Smooth muscle cell (in vitro differentiated cells): ENCODE measurements at regions not wholly inside any gene's neighbourhood (a gene's known extent, or its start where the extent isn't known, plus 50 kb on each side); places are given as distances from the start of the nearest gene placed in this dataset.

Source experiments
- DNase-seq: peaks from one replicate; lab custom pipeline; 2025; ENCODE audit not compliant: unreplicated experiment; lab: John Stamatoyannopoulos, UW
- H2AFZ ChIP-seq: fragments of 200-600 bp; sonication (generic); 2 replicates; pipeline ENCODE4 v1.6.0; 2016; ENCODE audit warnings: antibody characterized with exemption, low read depth, mild to moderate bottlenecking
- H3F3A ChIP-seq: fragments of 200-600 bp; sonication (generic); 2 replicates; pipeline ENCODE4 v1.6.0; 2017; ENCODE audit warnings: antibody characterized with exemption, low read depth
- H3K27ac ChIP-seq: fragments of 200-600 bp; sonication (generic); 2 replicates; pipeline ENCODE4 v1.5.1; 2016; ENCODE audit warnings: low read depth, mild to moderate bottlenecking
- H3K27me3 ChIP-seq: fragments of 200-600 bp; sonication (generic); 2 replicates; pipeline ENCODE4 v1.6.1; 2016; ENCODE audit warnings: low read depth, mild to moderate bottlenecking
- H3K36me3 ChIP-seq: fragments of 200-600 bp; sonication (generic); 2 replicates; pipeline ENCODE4 v1.5.1; 2016; ENCODE audit warnings: low read depth
- H3K4me1 ChIP-seq: fragments of 200-600 bp; sonication (generic); 2 replicates; pipeline ENCODE4 v1.5.1; 2016; ENCODE audit warnings: low read depth
- H3K4me2 ChIP-seq: fragments of 200-600 bp; sonication (generic); 2 replicates; pipeline ENCODE4 v1.6.0; 2016; ENCODE audit warnings: mild to moderate bottlenecking
- H3K4me3 ChIP-seq: fragments of 200-600 bp; sonication (generic); 2 replicates; pipeline ENCODE4 v1.5.1; 2016; ENCODE audit warnings: mild to moderate bottlenecking
- H3K79me2 ChIP-seq: fragments of 200-600 bp; sonication (generic); 2 replicates; pipeline ENCODE4 v1.6.0; 2016; ENCODE audit warnings: low read depth, mild to moderate bottlenecking
- H3K9ac ChIP-seq: fragments of 200-600 bp; sonication (generic); 2 replicates; pipeline ENCODE4 v1.6.0; 2016; ENCODE audit warnings: low read depth
- H3K9me3 ChIP-seq: fragments of 200-600 bp; sonication (generic); replicated peaks from 2 replicates; pipeline ENCODE4 v1.5.1; 2016; ENCODE audit warnings: low read depth
- H4K20me1 ChIP-seq: fragments of 200-600 bp; sonication (generic); 2 replicates; pipeline ENCODE4 v1.6.0; 2016; ENCODE audit warnings: low read depth
- WGBS: methylation state at CpG from one replicate; pipeline ENCODE4 v1.1.7; 2016; ENCODE audit warnings: low lambda C conversion rate; 5-methylcytosine and 5-hydroxymethylcytosine counted together
- TF ChIP-seq, protein P1 (sequence below): fragments of 200-600 bp; sonication (generic); IDR thresholded peaks from 2 replicates; pipeline ENCODE4 v1.5.1; 2017; ENCODE audit warnings: borderline replicate concordance, mild to moderate bottlenecking, antibody characterized with exemption; ENCODE audit not compliant: insufficient read depth, poor library complexity, severe bottlenecking

DNA sequence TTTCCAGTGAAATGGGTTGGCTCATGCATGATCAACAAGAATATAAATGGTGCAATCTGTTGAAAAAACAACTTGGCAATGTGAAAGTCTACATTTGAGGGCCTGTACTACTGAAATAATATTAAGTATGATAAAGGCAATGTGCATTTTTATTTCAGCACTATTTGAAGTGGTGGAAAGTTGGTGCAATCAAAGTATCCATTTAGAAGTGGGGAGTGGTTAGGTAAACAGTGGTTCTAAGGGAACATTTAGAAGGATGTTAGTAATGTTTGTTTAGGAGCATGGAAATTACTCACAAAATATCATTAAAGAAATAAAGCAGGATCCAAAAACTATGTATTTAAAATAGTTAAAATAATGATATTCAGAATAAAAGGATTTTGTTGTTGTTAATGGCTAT, 60.2 kb downstream of the CHRM3 start:
- H3K79me2 ChIP-seq = no peaks in the 10 kb centered on the region
- DNase-seq = no peak
- TF ChIP-seq, protein P1, sequence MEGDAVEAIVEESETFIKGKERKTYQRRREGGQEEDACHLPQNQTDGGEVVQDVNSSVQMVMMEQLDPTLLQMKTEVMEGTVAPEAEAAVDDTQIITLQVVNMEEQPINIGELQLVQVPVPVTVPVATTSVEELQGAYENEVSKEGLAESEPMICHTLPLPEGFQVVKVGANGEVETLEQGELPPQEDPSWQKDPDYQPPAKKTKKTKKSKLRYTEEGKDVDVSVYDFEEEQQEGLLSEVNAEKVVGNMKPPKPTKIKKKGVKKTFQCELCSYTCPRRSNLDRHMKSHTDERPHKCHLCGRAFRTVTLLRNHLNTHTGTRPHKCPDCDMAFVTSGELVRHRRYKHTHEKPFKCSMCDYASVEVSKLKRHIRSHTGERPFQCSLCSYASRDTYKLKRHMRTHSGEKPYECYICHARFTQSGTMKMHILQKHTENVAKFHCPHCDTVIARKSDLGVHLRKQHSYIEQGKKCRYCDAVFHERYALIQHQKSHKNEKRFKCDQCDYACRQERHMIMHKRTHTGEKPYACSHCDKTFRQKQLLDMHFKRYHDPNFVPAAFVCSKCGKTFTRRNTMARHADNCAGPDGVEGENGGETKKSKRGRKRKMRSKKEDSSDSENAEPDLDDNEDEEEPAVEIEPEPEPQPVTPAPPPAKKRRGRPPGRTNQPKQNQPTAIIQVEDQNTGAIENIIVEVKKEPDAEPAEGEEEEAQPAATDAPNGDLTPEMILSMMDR = no peak
- no peak overlapping the region for H3K27ac ChIP-seq
- H3F3A ChIP-seq = no peaks in the 10 kb centered on the region
- H3K9me3 ChIP-seq = no peaks in the 10 kb centered on the region
- no peaks in the 10 kb centered on the region for H3K36me3 ChIP-seq
- no peaks in the 10 kb centered on the region for H3K4me1 ChIP-seq
- no peaks in the 10 kb centered on the region for H4K20me1 ChIP-seq
- no peak overlapping the region for H2AFZ ChIP-seq
- H3K4me3 ChIP-seq = no peak overlapping the region
- no peak overlapping the region for H3K4me2 ChIP-seq
- H3K27me3 ChIP-seq = no peaks in the 10 kb centered on the region
- no peak overlapping the region for H3K9ac ChIP-seq

DNA sequence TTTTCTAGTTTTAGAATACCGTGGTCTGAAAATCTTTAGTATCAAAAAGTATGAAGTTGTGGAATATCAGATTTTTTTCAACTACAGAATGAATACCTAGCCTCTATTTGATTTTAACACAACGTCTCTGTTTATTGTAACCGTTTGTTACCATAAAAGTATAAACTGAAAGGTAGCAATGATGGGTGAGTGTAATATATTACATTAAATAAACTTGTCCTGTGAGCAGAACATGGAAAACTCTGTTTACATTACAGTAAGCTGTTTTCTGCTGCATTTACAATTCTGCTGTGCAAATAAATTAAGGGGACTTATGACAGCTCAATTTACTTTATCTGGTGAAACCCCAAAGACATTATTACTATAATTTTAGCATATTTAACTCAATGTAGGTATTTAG, 62.5 kb downstream of the CHRM3 start:
- H3K27me3 ChIP-seq = no peaks in the 10 kb centered on the region
- no peaks in the 10 kb centered on the region for H3K9me3 ChIP-seq
- H2AFZ ChIP-seq = no peak overlapping the region
- DNase-seq = no peak
- no peaks in the 10 kb centered on the region for H3F3A ChIP-seq
- no peak overlapping the region for H3K4me3 ChIP-seq
- no peak overlapping the region for H3K4me2 ChIP-seq
- no peak overlapping the region for H3K9ac ChIP-seq
- no peaks in the 10 kb centered on the region for H4K20me1 ChIP-seq
- no peak overlapping the region for H3K27ac ChIP-seq
- H3K4me1 ChIP-seq = no peaks in the 10 kb centered on the region
- no peaks in the 10 kb centered on the region for H3K79me2 ChIP-seq
- no peaks in the 10 kb centered on the region for H3K36me3 ChIP-seq
- 91% methylated on average over 3 of the region's 3 CpGs for WGBS
- TF ChIP-seq, protein P1 = no peak

DNA sequence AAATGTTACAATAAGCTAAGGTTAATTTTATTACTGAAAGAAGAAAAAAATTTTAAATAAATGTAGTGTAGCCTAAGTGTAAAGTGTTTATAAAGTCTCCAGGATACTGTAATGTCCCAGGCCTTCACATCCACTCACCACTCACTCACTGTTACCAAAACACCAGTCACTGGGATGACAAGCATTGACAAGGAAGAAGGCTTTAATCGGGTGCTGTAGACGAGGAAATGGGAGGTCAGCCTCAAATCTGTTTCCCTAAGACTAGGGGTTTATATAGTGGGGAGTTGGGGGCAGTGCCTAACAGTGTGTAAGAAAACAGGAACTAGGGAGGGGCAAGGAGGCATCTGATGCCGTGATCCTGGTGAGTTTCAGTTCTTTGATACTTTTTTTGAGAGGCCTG, 69.4 kb downstream of the CHRM3 start:
- Histone ChIP-seq H3K4me3 (no peak overlapping the region), H3F3A (no peaks in the 10 kb centered on the region), H3K9ac (no peak overlapping the region), H4K20me1 (no peaks in the 10 kb centered on the region), H3K27ac (no peak overlapping the region), H3K27me3 (no peaks in the 10 kb centered on the region), H3K36me3 (no peaks in the 10 kb centered on the region), H3K4me2 (no peak overlapping the region), H2AFZ (no peak overlapping the region), H3K4me1 (no peaks in the 10 kb centered on the region), H3K9me3 (no peaks in the 10 kb centered on the region), H3K79me2 (no peaks in the 10 kb centered on the region)
- no peak for DNase-seq
- 94% methylated on average over 3 of the region's 3 CpGs for WGBS
- TF ChIP-seq, protein P1 = no peak

DNA sequence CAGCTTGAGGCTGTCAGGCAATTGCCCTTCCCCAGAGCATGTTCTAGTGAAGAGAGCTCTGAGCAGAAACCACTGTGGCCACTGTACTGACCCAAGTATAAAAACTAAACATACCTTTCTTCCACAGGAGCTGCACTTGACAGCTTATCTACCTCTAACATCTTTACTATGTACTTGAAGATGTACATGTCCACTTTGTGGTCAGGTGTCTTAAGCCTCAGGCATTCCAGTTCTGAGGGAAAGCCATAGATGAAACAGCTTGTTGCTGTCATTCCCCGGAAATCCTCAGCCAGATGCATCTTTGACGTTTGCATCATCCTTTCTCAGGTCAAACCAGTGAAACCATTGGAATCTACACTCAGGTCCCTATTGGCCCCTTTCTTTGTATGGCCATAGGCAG, 70.4 kb downstream of the CHRM3 start:
- no peak for DNase-seq
- H3K4me3 ChIP-seq = no peak overlapping the region
- H2AFZ ChIP-seq = no peak overlapping the region
- no peaks in the 10 kb centered on the region for H3K27me3 ChIP-seq
- peak overlapping the region; percentile 59 for H3K27ac ChIP-seq
- H4K20me1 ChIP-seq = no peaks in the 10 kb centered on the region
- H3K79me2 ChIP-seq = no peaks in the 10 kb centered on the region
- WGBS = 80% methylated on average over 2 of the region's 2 CpGs
- H3K9ac ChIP-seq = no peak overlapping the region
- no peak overlapping the region for H3K4me2 ChIP-seq
- TF ChIP-seq, protein P1 = no peak
- no peaks in the 10 kb centered on the region for H3K4me1 ChIP-seq
- no peaks in the 10 kb centered on the region for H3F3A ChIP-seq
- H3K9me3 ChIP-seq = no peaks in the 10 kb centered on the region
- H3K36me3 ChIP-seq = no peaks in the 10 kb centered on the region
